ENCODE measurements at regions not wholly inside any gene's neighbourhood (a gene's known extent, or its start where the extent isn't known, plus 50 kb on each side); places are given as distances from the start of the nearest gene placed in this dataset.

DNA sequence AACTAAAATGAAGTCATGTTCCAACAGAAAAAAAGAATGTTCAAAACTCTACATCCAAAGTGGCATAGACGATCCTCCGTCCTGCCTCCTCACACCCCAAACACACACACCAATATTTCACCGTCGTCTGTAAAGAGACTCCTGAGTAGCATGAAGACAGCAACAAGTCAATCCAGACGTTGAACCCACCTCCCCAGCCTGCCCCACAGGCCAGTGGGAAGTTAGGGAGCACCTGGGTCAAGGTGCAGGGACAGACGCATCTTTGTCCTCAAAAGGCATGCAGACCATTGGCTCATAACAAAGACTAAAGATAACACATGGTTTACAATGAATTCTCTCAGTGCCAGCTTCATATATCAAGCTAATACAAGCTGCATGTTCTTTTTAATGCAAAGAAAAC lies 396.5 kb downstream of the TCERG1L start:
- WGBS: 74% methylated on average over 6 of the region's 6 CpGs
- Histone ChIP-seq H3K4me1 (ENCODE audit: insufficient read depth, low read length) (no peaks in the 10 kb centered on the region; the same call in 1 of the 2 replicates), H3K9ac (ENCODE audit: low read depth, low read length) (no peak overlapping the region), H3K9me3 (ENCODE audit: insufficient read depth, low read depth, low read length) (peaks cover 10% of the 10 kb centered on the region), H3K27ac (ENCODE audit: low read depth, low read length) (no peak overlapping the region), H3K27me3 (ENCODE audit: insufficient read depth, low read length) (no peaks in the 10 kb centered on the region), H3K4me3 (ENCODE audit: low read length) (no peak overlapping the region), H3K36me3 (ENCODE audit: insufficient read depth, low read length) (no peaks in the 10 kb centered on the region)

DNA sequence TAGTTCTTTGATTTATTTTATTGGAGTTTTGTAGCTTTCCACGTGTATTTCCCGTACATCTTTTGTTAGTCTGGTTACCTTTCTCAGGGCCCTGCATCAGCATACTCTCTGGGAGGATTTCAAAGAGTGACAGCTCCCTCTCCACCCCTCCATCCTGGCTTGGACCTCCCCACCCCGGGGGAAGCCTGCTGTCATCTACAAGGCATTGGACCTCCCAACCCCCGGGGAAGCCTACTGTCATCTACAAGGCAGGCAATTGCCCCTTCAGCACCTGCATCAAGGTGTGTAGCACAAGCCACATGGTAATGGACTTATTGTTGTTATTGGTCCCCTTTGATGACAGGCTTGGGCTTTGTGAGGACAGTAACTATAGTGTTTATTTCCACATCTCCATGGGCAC lies 390.1 kb downstream of the TCERG1L start:
- no peaks in the 10 kb centered on the region for H3K36me3 ChIP-seq (ENCODE audit: insufficient read depth, low read length)
- no peak overlapping the region for H3K27ac ChIP-seq (ENCODE audit: low read depth, low read length)
- no peaks in the 10 kb centered on the region for H3K9me3 ChIP-seq (ENCODE audit: insufficient read depth, low read depth, low read length)
- H3K4me1 ChIP-seq (ENCODE audit: insufficient read depth, low read length): no peaks in the 10 kb centered on the region
- H3K4me3 ChIP-seq (ENCODE audit: low read length): no peak overlapping the region
- WGBS: 81% methylated on average over 4 of the region's 4 CpGs
- H3K9ac ChIP-seq (ENCODE audit: low read depth, low read length): no peak overlapping the region
- no peaks in the 10 kb centered on the region for H3K27me3 ChIP-seq (ENCODE audit: insufficient read depth, low read length)

DNA sequence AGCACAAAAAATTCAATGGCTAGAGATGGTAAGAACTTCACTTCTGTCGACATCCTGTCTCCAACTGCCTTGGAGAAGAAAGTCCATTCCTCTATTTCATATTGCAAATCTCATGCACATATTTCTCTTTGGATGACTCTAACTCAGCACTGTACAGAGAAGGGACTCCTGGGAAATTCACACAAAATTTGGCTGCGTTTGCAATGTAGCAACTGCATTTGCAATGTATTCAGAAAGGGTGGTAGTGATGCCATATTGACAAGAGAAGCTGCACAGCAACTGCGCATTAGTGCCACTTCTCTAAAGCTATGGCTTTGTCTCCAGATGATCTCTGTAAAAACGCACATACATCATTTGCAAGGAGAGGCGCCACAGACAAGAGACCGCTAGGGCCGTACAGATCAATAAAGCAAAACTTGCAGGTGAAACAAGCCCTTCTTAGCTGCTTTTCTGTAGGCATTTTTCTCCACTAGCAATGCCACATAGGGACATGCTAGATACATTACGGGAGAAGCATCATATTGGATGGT lies 389.5 kb downstream of the TCERG1L start:
- Histone ChIP-seq H3K4me1 (ENCODE audit: insufficient read depth, low read length) (no peaks in the 10 kb centered on the region), H3K4me3 (ENCODE audit: low read length) (no peak overlapping the region), H3K36me3 (ENCODE audit: insufficient read depth, low read length) (no peaks in the 10 kb centered on the region), H3K9ac (ENCODE audit: low read depth, low read length) (no peak overlapping the region), H3K27ac (ENCODE audit: low read depth, low read length) (no peak overlapping the region), H3K27me3 (ENCODE audit: insufficient read depth, low read length) (no peaks in the 10 kb centered on the region), H3K9me3 (ENCODE audit: insufficient read depth, low read depth, low read length) (no peaks in the 10 kb centered on the region)
- WGBS: 92% methylated on average over 8 of the region's 8 CpGs

DNA sequence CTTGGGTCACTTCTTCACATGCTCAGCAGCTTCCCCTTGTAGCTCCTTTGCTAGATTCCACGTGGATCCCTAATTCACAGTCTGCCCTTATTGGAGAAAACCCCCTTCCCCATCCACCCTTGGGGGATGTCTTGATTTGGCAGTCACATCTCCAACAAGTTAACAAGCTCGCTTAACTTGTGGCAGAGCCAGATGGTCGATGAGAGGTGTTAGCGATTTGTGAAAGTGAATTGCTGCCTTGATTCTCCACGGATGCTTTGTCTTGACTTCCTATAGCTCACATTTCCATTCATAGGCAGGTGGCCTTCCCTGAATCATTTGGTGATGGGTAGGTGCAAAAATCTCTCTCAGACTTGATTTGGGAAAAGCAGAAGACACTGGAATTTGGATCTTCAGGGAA lies 387.9 kb downstream of the TCERG1L start:
- H3K9me3 ChIP-seq (ENCODE audit: insufficient read depth, low read depth, low read length): no peaks in the 10 kb centered on the region
- no peak overlapping the region for H3K4me3 ChIP-seq (ENCODE audit: low read length)
- H3K9ac ChIP-seq (ENCODE audit: low read depth, low read length): no peak overlapping the region
- H3K4me1 ChIP-seq (ENCODE audit: insufficient read depth, low read length): no peaks in the 10 kb centered on the region
- H3K27ac ChIP-seq (ENCODE audit: low read depth, low read length): no peak overlapping the region
- H3K27me3 ChIP-seq (ENCODE audit: insufficient read depth, low read length): no peaks in the 10 kb centered on the region
- H3K36me3 ChIP-seq (ENCODE audit: insufficient read depth, low read length): no peaks in the 10 kb centered on the region
- 76% methylated on average over 5 of the region's 5 CpGs for WGBS

DNA sequence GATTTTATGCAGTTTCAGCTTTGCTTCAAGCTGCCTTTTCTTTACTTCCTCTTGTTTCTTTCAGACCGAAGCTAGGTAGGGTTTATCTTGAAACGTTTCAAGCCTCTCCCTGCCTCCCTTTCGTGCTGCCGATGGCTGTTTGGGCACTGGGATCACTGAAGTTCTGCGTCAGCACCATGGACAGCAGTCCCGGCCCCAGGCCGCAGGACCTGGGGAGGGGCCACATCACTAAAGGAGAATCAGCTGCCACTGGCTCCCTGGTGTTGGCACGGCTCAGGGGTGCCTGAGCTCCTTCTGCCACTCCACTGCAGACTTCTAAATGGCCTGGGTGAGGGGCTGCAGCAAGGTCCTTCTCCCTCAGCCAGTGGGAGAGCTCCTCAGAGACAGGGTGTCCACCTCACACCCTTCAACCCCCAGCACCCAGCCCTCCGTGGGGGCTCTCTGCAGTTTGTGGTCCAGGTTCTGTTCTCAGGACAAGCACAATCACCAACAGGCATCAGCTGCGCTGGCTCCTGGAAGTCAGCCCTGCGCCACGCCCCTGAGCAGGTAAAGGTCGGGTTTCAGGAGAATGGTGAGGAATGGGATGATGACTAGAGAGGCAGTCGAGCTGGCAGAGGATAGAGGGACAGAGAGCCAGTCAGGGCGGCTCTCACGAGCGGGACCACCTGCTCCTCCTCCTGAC lies 387.2 kb downstream of the TCERG1L start:
- H3K9ac ChIP-seq (ENCODE audit: low read depth, low read length): no peak overlapping the region
- 44% methylated on average over 17 of the region's 17 CpGs for WGBS

DNA sequence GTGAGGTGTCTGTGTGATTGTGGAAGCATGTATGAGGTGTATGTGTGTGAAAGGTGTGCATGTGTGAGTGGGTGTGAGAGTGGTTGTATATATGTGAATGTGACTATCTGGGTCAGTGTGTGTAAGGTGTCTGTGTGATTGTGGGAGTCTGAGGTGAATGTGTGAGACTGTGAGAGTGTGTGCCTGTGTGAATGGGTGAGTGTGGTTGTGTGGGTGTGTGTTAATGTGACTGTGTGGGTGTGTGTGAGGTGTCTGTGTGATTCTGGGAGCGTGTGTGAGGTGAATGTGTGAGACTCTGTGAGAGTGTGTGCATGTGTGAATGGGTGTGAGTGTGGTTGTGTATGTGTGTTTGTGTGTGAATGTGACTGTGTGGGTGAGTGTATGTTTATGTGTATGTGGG lies 385.1 kb downstream of the TCERG1L start:
- H3K27ac ChIP-seq (ENCODE audit: low read depth, low read length): no peak overlapping the region
- 89% methylated on average over 1 of the region's 1 CpG for WGBS
- no peaks in the 10 kb centered on the region for H3K9me3 ChIP-seq (ENCODE audit: insufficient read depth, low read depth, low read length)

More for the DNA sequence above, 387.2 kb downstream of the TCERG1L start:
- no peaks in the 10 kb centered on the region for H3K36me3 ChIP-seq (ENCODE audit: insufficient read depth, low read length)
- no peaks in the 10 kb centered on the region for H3K4me1 ChIP-seq (ENCODE audit: insufficient read depth, low read length)
- H3K9me3 ChIP-seq (ENCODE audit: insufficient read depth, low read depth, low read length): no peaks in the 10 kb centered on the region
- H3K4me3 ChIP-seq (ENCODE audit: low read length): no peak overlapping the region
- H3K27me3 ChIP-seq (ENCODE audit: insufficient read depth, low read length): no peaks in the 10 kb centered on the region
- H3K27ac ChIP-seq (ENCODE audit: low read depth, low read length): no peak overlapping the region

DNA sequence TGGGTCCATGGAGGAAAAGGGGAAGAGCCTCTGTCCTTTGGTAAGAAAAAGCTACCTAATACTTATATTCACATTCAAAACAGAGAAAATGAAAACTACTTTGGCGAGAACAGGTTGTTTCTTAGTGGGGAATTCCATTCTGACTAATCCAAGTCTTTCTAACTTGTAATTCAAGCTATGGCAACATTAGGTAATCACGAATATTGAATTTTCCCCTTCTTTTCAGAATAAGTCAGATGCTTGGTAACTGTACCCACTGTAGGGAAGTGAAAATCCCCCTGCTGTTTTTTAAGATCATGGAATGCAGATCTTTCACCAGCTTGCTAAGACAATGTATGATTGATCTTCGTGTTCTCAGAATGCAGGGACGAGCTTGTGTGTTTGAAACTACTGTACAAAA lies 384.4 kb downstream of the TCERG1L start:
- Histone ChIP-seq H3K9ac (ENCODE audit: low read depth, low read length) (no peak overlapping the region), H3K27me3 (ENCODE audit: insufficient read depth, low read length) (no peaks in the 10 kb centered on the region), H3K4me3 (ENCODE audit: low read length) (no peak overlapping the region), H3K4me1 (ENCODE audit: insufficient read depth, low read length) (no peaks in the 10 kb centered on the region), H3K9me3 (ENCODE audit: insufficient read depth, low read depth, low read length) (no peaks in the 10 kb centered on the region), H3K27ac (ENCODE audit: low read depth, low read length) (no peak overlapping the region), H3K36me3 (ENCODE audit: insufficient read depth, low read length) (no peaks in the 10 kb centered on the region)
- WGBS: 82% methylated on average over 4 of the region's 4 CpGs

More for the DNA sequence above, 385.1 kb downstream of the TCERG1L start:
- Histone ChIP-seq H3K4me1 (ENCODE audit: insufficient read depth, low read length) (no peaks in the 10 kb centered on the region), H3K27me3 (ENCODE audit: insufficient read depth, low read length) (no peaks in the 10 kb centered on the region), H3K4me3 (ENCODE audit: low read length) (no peak overlapping the region), H3K36me3 (ENCODE audit: insufficient read depth, low read length) (no peaks in the 10 kb centered on the region), H3K9ac (ENCODE audit: low read depth, low read length) (no peak overlapping the region)

DNA sequence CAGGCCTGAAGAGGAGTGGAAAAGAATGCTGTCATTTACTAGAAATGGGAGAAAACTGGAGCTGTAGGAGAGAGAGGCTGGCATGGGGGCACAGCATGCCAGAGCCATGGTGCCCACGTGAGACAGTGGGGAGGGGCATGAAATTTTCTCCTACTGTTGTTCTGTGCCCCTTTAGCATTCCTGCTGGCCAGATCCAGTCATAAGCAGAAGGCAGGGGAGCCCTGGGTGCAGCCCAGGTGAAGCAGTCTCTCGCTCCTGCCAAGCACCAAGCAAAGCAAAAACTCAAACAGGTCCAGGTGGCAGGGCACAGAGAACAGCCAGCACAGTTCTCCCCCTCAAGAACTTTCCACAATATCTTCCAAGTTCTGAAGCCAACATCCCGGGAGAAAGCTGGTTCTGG lies 383.2 kb downstream of the TCERG1L start:
- Histone ChIP-seq H3K4me3 (ENCODE audit: low read length) (no peak overlapping the region), H3K4me1 (ENCODE audit: insufficient read depth, low read length) (no peaks in the 10 kb centered on the region), H3K9ac (ENCODE audit: low read depth, low read length) (no peak overlapping the region), H3K9me3 (ENCODE audit: insufficient read depth, low read depth, low read length) (no peaks in the 10 kb centered on the region), H3K36me3 (ENCODE audit: insufficient read depth, low read length) (no peaks in the 10 kb centered on the region), H3K27me3 (ENCODE audit: insufficient read depth, low read length) (no peaks in the 10 kb centered on the region), H3K27ac (ENCODE audit: low read depth, low read length) (no peak overlapping the region)
- whole genome bisulfite sequencing: 78% methylated on average over 3 of the region's 3 CpGs

DNA sequence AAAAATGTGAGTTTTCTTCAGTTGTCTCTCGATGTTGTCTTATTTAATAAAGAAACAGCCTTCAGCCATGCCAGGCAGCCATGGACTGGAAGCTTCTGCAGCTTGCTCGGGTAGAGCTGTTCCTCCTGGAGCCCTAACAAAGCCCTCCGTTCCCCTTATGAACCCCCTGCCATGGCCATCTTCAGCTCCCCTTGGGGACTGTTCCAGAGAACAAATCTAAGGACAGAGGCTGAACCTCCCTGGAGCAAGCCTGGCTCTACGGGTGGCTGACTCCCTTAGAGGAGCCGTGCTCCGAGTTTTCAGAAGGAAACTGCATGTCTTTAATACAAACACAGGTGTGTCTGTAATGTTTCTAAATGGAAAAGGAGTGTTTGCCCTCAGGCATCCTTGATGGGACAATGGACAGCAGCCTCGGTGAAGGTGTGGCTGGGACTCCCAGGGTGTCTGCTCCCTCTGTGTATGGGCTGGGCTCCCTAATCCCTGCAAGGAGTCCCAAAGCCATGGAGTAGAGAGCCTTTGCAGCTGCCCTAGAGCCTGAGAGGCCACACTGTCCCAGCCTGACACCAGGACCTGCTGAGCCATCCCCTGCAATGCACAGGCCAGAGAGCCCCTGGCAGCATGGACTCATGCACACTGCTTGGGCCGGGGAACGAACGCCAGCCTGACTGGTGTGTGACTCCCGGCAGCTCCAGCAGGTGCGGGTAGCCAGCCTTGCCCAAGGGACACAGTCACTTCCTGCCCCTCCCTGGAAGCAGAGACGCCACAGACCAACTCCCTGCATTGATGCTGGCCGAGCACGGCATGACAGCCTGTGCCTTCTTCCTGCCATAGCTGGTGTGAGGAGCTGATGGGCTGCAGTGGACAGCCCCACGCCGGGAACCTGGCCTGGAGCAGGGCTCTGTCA lies 381.8 kb downstream of the TCERG1L start:
- H3K27ac ChIP-seq (ENCODE audit: low read depth, low read length): no peak overlapping the region
- no peak overlapping the region for H3K9ac ChIP-seq (ENCODE audit: low read depth, low read length)
- no peak overlapping the region for H3K4me3 ChIP-seq (ENCODE audit: low read length)
- peaks cover 4% of the 10 kb centered on the region; the same call in 1 of the 2 replicates for H3K4me1 ChIP-seq (ENCODE audit: insufficient read depth, low read length)
- 88% methylated on average over 17 of the region's 17 CpGs for WGBS
- no peaks in the 10 kb centered on the region for H3K9me3 ChIP-seq (ENCODE audit: insufficient read depth, low read depth, low read length)
- no peaks in the 10 kb centered on the region for H3K27me3 ChIP-seq (ENCODE audit: insufficient read depth, low read length)
- no peaks in the 10 kb centered on the region for H3K36me3 ChIP-seq (ENCODE audit: insufficient read depth, low read length)

DNA sequence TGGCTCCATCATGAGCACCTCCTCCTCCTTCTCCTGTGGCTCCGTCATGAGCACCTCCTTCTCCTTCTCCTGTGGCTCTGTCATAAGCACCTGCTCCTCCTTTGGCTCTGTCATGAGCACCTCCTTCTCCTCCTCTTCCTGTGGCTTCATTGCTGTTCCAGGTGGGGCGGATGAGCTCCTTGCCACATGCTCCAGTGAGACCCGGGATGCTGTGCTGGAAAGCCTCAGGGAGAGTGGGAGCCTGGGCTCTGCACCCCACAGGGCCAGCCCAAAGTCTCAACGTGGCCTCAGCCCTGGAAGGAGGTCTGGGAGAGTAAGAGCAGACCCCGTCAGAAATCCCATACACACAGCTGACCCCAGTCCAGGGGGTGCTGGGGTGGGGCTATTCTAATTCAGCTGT lies 380.7 kb downstream of the TCERG1L start:
- H3K4me3 ChIP-seq (ENCODE audit: low read length): no peak overlapping the region
- H3K36me3 ChIP-seq (ENCODE audit: insufficient read depth, low read length): no peaks in the 10 kb centered on the region
- WGBS: 77% methylated on average over 5 of the region's 5 CpGs
- peaks cover 15% of the 10 kb centered on the region for H3K4me1 ChIP-seq (ENCODE audit: insufficient read depth, low read length)
- H3K9me3 ChIP-seq (ENCODE audit: insufficient read depth, low read depth, low read length): no peaks in the 10 kb centered on the region
- no peak overlapping the region for H3K9ac ChIP-seq (ENCODE audit: low read depth, low read length)
- H3K27ac ChIP-seq (ENCODE audit: low read depth, low read length): no peak overlapping the region
- H3K27me3 ChIP-seq (ENCODE audit: insufficient read depth, low read length): no peaks in the 10 kb centered on the region

DNA sequence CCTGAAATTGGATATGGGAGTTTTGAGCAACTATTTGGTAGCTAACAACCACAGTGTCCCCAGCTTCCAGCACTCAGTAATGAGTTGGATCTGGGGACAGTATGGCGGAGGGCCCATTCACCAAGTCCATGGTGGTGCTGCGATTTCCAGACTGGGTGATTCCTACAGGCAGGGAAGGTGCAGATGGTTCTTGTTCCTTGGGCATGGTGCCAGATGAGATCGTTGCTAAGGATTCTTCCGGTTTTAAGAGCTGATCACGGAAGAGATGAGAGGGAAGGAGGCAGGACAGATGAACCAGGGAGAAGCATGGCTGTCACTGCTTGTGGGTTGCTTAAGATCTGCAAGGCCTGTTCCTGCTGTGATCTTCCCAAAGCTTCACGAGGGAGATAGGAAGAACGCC lies 380.3 kb downstream of the TCERG1L start:
- Histone ChIP-seq H3K4me1 (ENCODE audit: insufficient read depth, low read length) (peaks cover 19% of the 10 kb centered on the region), H3K9me3 (ENCODE audit: insufficient read depth, low read depth, low read length) (no peaks in the 10 kb centered on the region), H3K36me3 (ENCODE audit: insufficient read depth, low read length) (no peaks in the 10 kb centered on the region), H3K27ac (ENCODE audit: low read depth, low read length) (no peak overlapping the region), H3K9ac (ENCODE audit: low read depth, low read length) (no peak overlapping the region), H3K27me3 (ENCODE audit: insufficient read depth, low read length) (no peaks in the 10 kb centered on the region), H3K4me3 (ENCODE audit: low read length) (no peak overlapping the region)
- WGBS: 93% methylated on average over 7 of the region's 7 CpGs

Data from HUES64 (cell line).